ENCODE measurements at regions not wholly inside any gene's neighbourhood (a gene's known extent, or its start where the extent isn't known, plus 50 kb on each side); places are given as distances from the start of the nearest gene placed in this dataset.
"Not testable (repeated sequence)": the region's sequence is repeated elsewhere in the genome, so short reads cannot be mapped to it uniquely, and the experiment has no call there.

GRCh38 chr15:20272422-20273184 lies 269.0 kb downstream of the GOLGA6L6 start:
- no peak for TF ChIP-seq CTCF (IDR thresholded peaks at IDR 0.05)
- no peak overlapping the region for H3K27ac ChIP-seq

- TF ChIP-seq CTCF (IDR thresholded peaks at IDR 0.05) = no peak
- TF ChIP-seq ZFX (IDR thresholded peaks at IDR 0.05; ENCODE audit: borderline replicate concordance) = no peak
- no peak overlapping the region for H3K27ac ChIP-seq
Observed at GRCh38 chr15:20271647-20272046, 270.0 kb downstream of the GOLGA6L6 start.

GRCh38 chr15:20269956-20270355 lies 271.6 kb downstream of the GOLGA6L6 start:
- H3K27ac ChIP-seq = not testable (repeated sequence)

- H3K27ac ChIP-seq = not testable (repeated sequence)
Observed at GRCh38 chr15:20267996-20268395, 273.6 kb downstream of the GOLGA6L6 start.

GRCh38 chr15:20267051-20267730 lies 274.4 kb downstream of the GOLGA6L6 start:
- H3K27ac ChIP-seq = not testable (repeated sequence)

GRCh38 chr15:20265710-20266109 lies 275.9 kb downstream of the GOLGA6L6 start:
- H3K27ac ChIP-seq = not testable (repeated sequence)

GRCh38 chr15:20261321-20262280 lies 280.0 kb downstream of the GOLGA6L6 start:
- H3K27ac ChIP-seq = not testable (repeated sequence)

- not testable (repeated sequence) for H3K27ac ChIP-seq
Observed at GRCh38 chr15:20260650-20261049, 280.9 kb downstream of the GOLGA6L6 start.

GRCh38 chr15:20259559-20260190 lies 281.9 kb downstream of the GOLGA6L6 start:
- H3K27ac ChIP-seq = not testable (repeated sequence)

GRCh38 chr15:20256394-20256793 lies 285.2 kb downstream of the GOLGA6L6 start:
- H3K27ac ChIP-seq = not testable (repeated sequence)

- H3K27ac ChIP-seq = not testable (repeated sequence)
Observed at GRCh38 chr15:20255641-20256040, 286.0 kb downstream of the GOLGA6L6 start.

- H3K27ac ChIP-seq = not testable (repeated sequence)
Observed at GRCh38 chr15:20253047-20253615, 288.5 kb downstream of the GOLGA6L6 start.

GRCh38 chr15:20252040-20252439 lies 289.6 kb downstream of the GOLGA6L6 start:
- H3K27ac ChIP-seq = not testable (repeated sequence)

- H3K27ac ChIP-seq = not testable (repeated sequence)
Observed at GRCh38 chr15:20251214-20252005, 290.2 kb downstream of the GOLGA6L6 start.

- not testable (repeated sequence) for H3K27ac ChIP-seq
Observed at GRCh38 chr15:20250206-20250605, 291.4 kb downstream of the GOLGA6L6 start.

- H3K27ac ChIP-seq = not testable (repeated sequence)
Observed at GRCh38 chr15:20249677-20249970, 292.0 kb downstream of the GOLGA6L6 start.

GRCh38 chr15:20248434-20248833 lies 293.2 kb downstream of the GOLGA6L6 start:
- H3K27ac ChIP-seq = not testable (repeated sequence)

Measured in 22Rv1 (cell line).